ENCODE measurements at regions not wholly inside any gene's neighbourhood (a gene's known extent, or its start where the extent isn't known, plus 50 kb on each side); places are given as distances from the start of the nearest gene placed in this dataset.

- TF ChIP-seq, protein P1, sequence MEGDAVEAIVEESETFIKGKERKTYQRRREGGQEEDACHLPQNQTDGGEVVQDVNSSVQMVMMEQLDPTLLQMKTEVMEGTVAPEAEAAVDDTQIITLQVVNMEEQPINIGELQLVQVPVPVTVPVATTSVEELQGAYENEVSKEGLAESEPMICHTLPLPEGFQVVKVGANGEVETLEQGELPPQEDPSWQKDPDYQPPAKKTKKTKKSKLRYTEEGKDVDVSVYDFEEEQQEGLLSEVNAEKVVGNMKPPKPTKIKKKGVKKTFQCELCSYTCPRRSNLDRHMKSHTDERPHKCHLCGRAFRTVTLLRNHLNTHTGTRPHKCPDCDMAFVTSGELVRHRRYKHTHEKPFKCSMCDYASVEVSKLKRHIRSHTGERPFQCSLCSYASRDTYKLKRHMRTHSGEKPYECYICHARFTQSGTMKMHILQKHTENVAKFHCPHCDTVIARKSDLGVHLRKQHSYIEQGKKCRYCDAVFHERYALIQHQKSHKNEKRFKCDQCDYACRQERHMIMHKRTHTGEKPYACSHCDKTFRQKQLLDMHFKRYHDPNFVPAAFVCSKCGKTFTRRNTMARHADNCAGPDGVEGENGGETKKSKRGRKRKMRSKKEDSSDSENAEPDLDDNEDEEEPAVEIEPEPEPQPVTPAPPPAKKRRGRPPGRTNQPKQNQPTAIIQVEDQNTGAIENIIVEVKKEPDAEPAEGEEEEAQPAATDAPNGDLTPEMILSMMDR (IDR thresholded peaks at IDR 0.05; ENCODE audit: poor library complexity): no peak
- no peak for TF ChIP-seq EZH2 (IDR thresholded peaks at IDR 0.05; ENCODE audit: borderline replicate concordance)
- TF ChIP-seq EZH2phosphoT487 (IDR thresholded peaks at IDR 0.05; ENCODE audit: low read depth, severe bottlenecking, unreplicated experiment): no peak
- WGBS (ENCODE audit: low lambda C conversion rate, missing lambda C conversion rate): 79% methylated on average over 6 of the region's 6 CpGs
Observed at GRCh38 chr18:67047334-67047733, 443.4 kb upstream of the CDH19 start.

GRCh38 chr18:67043276-67043675, 439.4 kb upstream of the CDH19 start:
- no peak for TF ChIP-seq EZH2phosphoT487 (IDR thresholded peaks at IDR 0.05; ENCODE audit: low read depth, severe bottlenecking, unreplicated experiment)
- TF ChIP-seq, protein P1 (IDR thresholded peaks at IDR 0.05; ENCODE audit: poor library complexity): no peak
- no peak for TF ChIP-seq EZH2 (IDR thresholded peaks at IDR 0.05; ENCODE audit: borderline replicate concordance)
- Histone ChIP-seq H3K79me2 (no peaks in the 10 kb centered on the region), H3K9me2 (replicated peaks; ENCODE audit: insufficient read depth) (no peaks in the 10 kb centered on the region), H3K9me3 (ENCODE audit: low read depth) (no peaks in the 10 kb centered on the region), H3K4me2 (no peak overlapping the region), H3K27me3 (no peaks in the 10 kb centered on the region), H3K4me1 (ENCODE audit: insufficient read depth) (no peaks in the 10 kb centered on the region), H3K27ac (no peak overlapping the region), H3K36me3 (replicated peaks; ENCODE audit: insufficient read depth, low read depth) (no peaks in the 10 kb centered on the region), H3K4me3 (no peak overlapping the region), H2AFZ (no peak overlapping the region), H4K20me1 (ENCODE audit: insufficient read depth, poor library complexity, severe bottlenecking) (no peaks in the 10 kb centered on the region)
- WGBS (ENCODE audit: low lambda C conversion rate, missing lambda C conversion rate): 91% methylated on average over 11 of the region's 11 CpGs
- DNase-seq (ENCODE audit: low spot score): no peak

More at GRCh38 chr18:67047334-67047733, 443.4 kb upstream of the CDH19 start:
- H4K20me1 ChIP-seq (ENCODE audit: insufficient read depth, poor library complexity, severe bottlenecking): no peaks in the 10 kb centered on the region
- no peaks in the 10 kb centered on the region for H3K79me2 ChIP-seq
- no peaks in the 10 kb centered on the region for H3K27me3 ChIP-seq
- H3K4me1 ChIP-seq (ENCODE audit: insufficient read depth): no peaks in the 10 kb centered on the region
- no peak overlapping the region for H3K27ac ChIP-seq
- H2AFZ ChIP-seq: no peak overlapping the region
- H3K9me2 ChIP-seq (replicated peaks; ENCODE audit: insufficient read depth): no peaks in the 10 kb centered on the region
- no peak overlapping the region for H3K4me3 ChIP-seq
- H3K36me3 ChIP-seq (replicated peaks; ENCODE audit: insufficient read depth, low read depth): no peaks in the 10 kb centered on the region
- no peak for DNase-seq (ENCODE audit: low spot score)
- H3K9me3 ChIP-seq (ENCODE audit: low read depth): no peaks in the 10 kb centered on the region
- no peak overlapping the region for H3K4me2 ChIP-seq

GRCh38 chr18:67041334-67041733, 437.4 kb upstream of the CDH19 start:
- Histone ChIP-seq H3K79me2 (no peaks in the 10 kb centered on the region), H4K20me1 (ENCODE audit: insufficient read depth, poor library complexity, severe bottlenecking) (no peaks in the 10 kb centered on the region), H2AFZ (no peak overlapping the region), H3K36me3 (replicated peaks; ENCODE audit: insufficient read depth, low read depth) (no peaks in the 10 kb centered on the region), H3K9me2 (replicated peaks; ENCODE audit: insufficient read depth) (no peaks in the 10 kb centered on the region), H3K27ac (no peak overlapping the region), H3K4me3 (no peak overlapping the region), H3K9me3 (ENCODE audit: low read depth) (no peaks in the 10 kb centered on the region), H3K4me2 (no peak overlapping the region), H3K4me1 (ENCODE audit: insufficient read depth) (no peaks in the 10 kb centered on the region), H3K27me3 (no peaks in the 10 kb centered on the region)
- 87% methylated on average over 2 of the region's 2 CpGs for WGBS (ENCODE audit: low lambda C conversion rate, missing lambda C conversion rate)
- DNase-seq (ENCODE audit: low spot score): no peak
- TF ChIP-seq EZH2phosphoT487 (IDR thresholded peaks at IDR 0.05; ENCODE audit: low read depth, severe bottlenecking, unreplicated experiment) (no peak), EZH2 (IDR thresholded peaks at IDR 0.05; ENCODE audit: borderline replicate concordance) (no peak)
- TF ChIP-seq, protein P1 (IDR thresholded peaks at IDR 0.05; ENCODE audit: poor library complexity): no peak

DNA sequence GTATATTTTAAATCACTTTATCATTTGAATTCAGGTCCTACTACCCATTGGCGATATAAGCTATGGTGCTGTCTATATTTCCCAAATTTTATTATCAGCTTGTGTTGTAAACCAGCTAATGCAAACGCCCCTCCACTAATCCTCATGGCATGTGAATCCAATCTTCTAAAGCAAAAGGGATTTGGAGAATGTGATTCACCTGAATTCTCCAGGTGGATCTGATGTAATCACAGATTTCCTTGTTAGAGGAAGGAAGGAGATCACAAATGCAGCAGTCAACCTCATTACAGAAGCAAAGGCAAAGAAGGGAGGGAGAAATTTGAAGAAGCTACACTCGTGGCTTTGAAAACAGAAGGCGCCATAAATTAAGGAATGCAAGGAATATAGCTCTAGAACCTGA, 431.1 kb upstream of the CDH19 start:
- H3K27me3 ChIP-seq: no peaks in the 10 kb centered on the region
- no peaks in the 10 kb centered on the region for H3K4me1 ChIP-seq (ENCODE audit: insufficient read depth)
- no peak overlapping the region for H2AFZ ChIP-seq
- H3K27ac ChIP-seq: no peak overlapping the region
- H3K9me3 ChIP-seq (ENCODE audit: low read depth): no peaks in the 10 kb centered on the region
- H4K20me1 ChIP-seq (ENCODE audit: insufficient read depth, poor library complexity, severe bottlenecking): no peaks in the 10 kb centered on the region
- no peaks in the 10 kb centered on the region for H3K79me2 ChIP-seq
- 56% methylated on average over 4 of the region's 4 CpGs for WGBS (ENCODE audit: low lambda C conversion rate, missing lambda C conversion rate)
- H3K4me2 ChIP-seq: no peak overlapping the region
- H3K9me2 ChIP-seq (replicated peaks; ENCODE audit: insufficient read depth): no peaks in the 10 kb centered on the region
- TF ChIP-seq EZH2phosphoT487 (IDR thresholded peaks at IDR 0.05; ENCODE audit: low read depth, severe bottlenecking, unreplicated experiment) (no peak), EZH2 (IDR thresholded peaks at IDR 0.05; ENCODE audit: borderline replicate concordance) (no peak)
- TF ChIP-seq, protein P1 (IDR thresholded peaks at IDR 0.05; ENCODE audit: poor library complexity): no peak
- no peak overlapping the region for H3K4me3 ChIP-seq
- no peak for DNase-seq (ENCODE audit: low spot score)
- H3K36me3 ChIP-seq (replicated peaks; ENCODE audit: insufficient read depth, low read depth): no peaks in the 10 kb centered on the region

Data from hepatocyte (in vitro differentiated cells).